GM19468 (cell line): ENCODE measurements at regions not wholly inside any gene's neighbourhood (a gene's known extent, or its start where the extent isn't known, plus 50 kb on each side); places are given as distances from the start of the nearest gene placed in this dataset.
"Not testable (repeated sequence)": the region's sequence is repeated elsewhere in the genome, so short reads cannot be mapped to it uniquely, and the experiment has no call there.

ENCODE experiments used
- ATAC-seq: cut with Tn5 transposase; IDR thresholded peaks from one replicate; pipeline ENCODE4 v1.9.1; 2021; ENCODE audit warnings: mild to moderate bottlenecking, moderate library complexity, moderate number of reproducible peaks; ENCODE audit not compliant: unreplicated experiment; ENCODE audit errors: extremely low read depth

- no peak for ATAC-seq
Measured at GRCh38 chr3:18712713-18713576, 287.8 kb upstream of the SATB1 start.

GRCh38 chr3:18704326-18704725, 279.2 kb upstream of the SATB1 start:
- no peak for ATAC-seq

- no peak for ATAC-seq
Measured at GRCh38 chr3:18703798-18704197, 278.7 kb upstream of the SATB1 start.

DNA sequence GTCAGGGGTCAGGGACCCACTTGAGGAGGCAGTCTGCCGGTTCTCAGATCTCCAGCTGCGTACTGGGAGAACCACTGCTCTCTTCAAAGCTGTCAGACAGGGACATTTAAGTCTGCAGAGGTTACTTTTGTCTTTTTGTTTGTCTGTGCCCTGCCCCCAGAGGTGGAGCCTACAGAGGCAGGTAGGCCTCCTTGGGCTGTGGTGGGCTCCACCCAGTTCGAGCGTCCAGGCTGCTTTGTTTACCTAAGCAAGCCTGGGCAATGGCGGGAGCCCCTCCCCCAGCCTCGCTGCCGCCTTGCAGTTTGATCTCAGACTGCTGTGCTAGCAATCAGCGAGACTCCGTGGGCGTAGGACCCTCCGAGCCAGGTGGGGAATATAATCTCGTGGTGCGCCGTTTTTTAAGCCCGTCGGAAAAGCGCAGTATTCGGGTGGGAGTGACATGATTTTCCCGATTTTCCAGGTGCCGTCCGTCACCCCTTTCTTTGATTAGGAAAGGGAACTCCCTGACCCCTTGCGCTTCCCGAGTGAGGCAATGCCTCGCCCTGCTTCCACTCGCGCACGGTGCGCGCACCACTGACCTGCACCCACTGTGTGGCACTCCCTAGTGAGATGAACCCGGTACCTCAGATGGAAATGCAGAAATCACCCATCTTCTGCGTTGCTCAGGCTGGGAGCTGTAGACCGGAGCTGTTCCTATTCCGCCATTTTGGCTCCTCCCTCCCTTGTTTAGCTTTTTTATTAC, 268.6 kb upstream of the SATB1 start:
- ATAC-seq = not testable (repeated sequence)

- no peak for ATAC-seq
Measured at GRCh38 chr3:18687286-18687685, 262.1 kb upstream of the SATB1 start.

DNA sequence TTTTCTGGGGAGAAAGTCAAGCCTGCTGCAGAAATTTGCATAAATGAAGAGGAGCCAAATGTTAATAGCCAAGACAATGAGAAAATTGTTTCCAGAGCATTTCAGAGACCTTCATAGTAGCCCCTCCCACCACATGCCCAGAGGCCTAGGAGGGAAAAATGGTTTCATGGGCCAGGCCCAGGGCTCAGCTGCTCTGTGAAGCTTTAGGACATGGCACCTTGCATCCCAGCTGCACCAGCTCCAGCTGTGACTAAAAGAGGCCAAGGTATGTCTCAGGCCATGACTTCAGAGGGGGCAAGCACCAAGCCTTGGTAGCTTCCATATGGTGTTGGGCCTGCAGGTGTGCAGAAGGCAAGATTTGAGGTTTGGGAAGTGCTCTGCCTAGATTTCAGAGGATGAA, 258.8 kb upstream of the SATB1 start:
- no peak for ATAC-seq

GRCh38 chr3:18681818-18682345, 256.7 kb upstream of the SATB1 start:
- no peak for ATAC-seq

DNA sequence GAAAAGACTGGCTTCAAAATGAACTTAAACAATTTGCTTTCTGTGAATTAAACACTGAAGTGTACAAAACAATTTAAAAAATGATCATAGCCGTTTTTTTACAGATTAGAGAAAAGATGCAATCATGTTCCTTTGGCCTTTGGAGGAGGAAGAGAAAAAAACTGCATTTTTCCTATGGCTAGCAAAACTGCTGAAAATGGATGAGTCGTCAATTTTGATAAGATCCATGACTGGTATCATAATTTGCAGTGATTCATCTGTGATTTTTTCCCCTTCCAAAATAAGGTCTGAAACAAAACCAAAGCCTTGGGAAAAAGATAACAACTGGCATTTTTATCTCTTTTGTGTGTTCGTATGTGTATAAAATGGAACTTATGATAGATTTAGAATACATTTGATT, 255.6 kb upstream of the SATB1 start:
- ATAC-seq = no peak

- ATAC-seq = no peak
Measured at GRCh38 chr3:18679238-18679637, 254.1 kb upstream of the SATB1 start.

- ATAC-seq = no peak
Measured at GRCh38 chr3:18675197-18675596, 250.1 kb upstream of the SATB1 start.

GRCh38 chr3:18672561-18672960, 247.4 kb upstream of the SATB1 start:
- no peak for ATAC-seq

DNA sequence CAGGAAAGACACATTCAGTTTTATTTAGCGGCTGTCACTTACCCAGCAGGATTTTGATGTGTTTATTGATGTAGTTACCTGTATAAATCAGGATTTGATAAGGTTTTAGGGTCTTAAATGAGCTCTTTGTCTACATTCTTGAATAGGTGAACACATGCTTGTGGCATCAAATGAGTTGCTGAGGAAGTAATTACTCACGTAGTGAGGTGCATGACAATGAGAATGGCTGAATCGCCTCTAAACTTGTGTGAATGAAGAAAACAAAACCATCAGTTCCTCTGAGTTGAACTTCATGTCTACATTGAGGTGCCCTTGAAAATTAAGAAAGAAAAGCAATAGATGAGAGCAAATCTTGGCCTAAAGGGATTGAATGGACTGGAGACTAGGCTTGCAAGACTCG, 245.6 kb upstream of the SATB1 start:
- ATAC-seq = no peak

DNA sequence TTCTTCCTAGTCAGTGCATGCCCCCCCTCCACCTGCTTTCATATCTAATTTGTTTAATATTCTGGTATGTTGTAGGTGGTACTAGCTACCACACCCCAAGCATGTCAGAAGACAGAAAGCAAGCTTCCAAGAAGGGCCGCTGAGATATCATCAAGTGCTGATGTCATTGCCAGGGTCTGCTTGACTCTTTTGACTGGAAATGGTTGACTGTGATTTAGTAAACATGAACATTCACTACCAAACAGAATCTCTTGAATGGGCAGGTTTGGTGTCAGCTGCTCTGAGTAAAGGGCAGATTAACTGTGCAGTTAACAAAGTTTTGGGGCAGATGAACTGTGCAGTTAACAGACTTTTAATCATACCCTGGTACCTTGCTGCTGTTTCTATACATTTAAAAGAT, 244.2 kb upstream of the SATB1 start:
- no peak for ATAC-seq

GRCh38 chr3:18667552-18667951, 242.4 kb upstream of the SATB1 start:
- ATAC-seq = no peak

GRCh38 chr3:18666655-18667054, 241.5 kb upstream of the SATB1 start:
- no peak for ATAC-seq

DNA sequence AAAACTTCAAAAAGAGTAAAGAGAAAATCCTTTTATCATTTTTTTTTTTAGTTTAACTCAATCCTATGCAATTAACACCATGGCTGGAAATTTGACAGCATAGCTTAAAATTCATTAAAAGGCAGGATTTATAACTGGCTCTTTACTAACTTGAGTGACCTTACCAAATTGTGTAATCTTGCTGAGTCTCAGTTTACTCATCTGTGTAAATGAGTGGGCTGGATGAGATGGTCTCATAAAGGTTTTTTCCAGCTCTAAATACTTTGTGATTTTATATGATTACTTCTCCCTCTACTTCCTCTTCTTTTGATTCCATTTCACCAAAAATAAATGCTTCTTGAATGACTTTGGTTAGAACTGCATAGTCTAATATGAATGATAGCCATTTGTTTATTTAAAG, 234.9 kb upstream of the SATB1 start:
- no peak for ATAC-seq

- no peak for ATAC-seq
Measured at GRCh38 chr3:18657858-18658820, 233.0 kb upstream of the SATB1 start.

- ATAC-seq = no peak
Measured at GRCh38 chr3:18656866-18657265, 231.7 kb upstream of the SATB1 start.

DNA sequence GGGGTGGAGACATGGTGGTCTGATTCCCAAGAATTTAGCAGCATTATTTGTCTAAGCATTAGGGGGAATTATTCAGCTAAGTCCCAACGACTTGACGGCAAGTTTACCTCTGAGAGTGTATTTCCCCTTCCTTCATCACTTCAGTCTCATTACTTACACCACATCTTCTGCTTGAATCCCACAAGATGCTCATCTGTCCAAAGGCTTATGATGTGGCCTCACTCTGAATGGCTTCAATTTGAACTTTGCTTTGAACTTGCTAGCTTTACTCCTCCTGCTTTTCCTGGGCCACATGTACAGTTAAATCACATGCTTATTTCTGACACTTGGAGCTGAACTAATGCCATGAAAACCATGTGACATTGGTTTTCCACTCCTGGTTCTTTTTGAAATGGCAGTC, 231.3 kb upstream of the SATB1 start:
- ATAC-seq = no peak

DNA sequence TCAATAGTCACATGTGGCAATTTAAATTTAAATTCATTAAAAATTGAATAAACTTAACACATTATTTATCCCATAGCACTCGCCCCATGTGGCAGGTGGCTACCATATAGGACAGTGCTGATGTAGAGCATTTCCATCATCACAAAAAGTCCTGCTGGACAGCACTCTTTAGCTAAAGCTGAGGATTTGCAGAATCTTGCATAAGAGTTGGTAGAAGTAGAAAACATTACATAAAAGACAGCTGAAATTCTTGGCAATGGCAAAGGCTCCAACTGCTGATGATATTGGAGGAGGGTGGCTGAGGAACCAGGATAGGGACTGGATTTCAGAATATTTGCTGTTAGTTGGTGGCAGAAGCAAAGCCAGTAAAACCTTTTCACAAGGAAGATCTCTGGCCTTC, 230.7 kb upstream of the SATB1 start:
- ATAC-seq = no peak
